HG03025 (cell line): ENCODE measurements at regions not wholly inside any gene's neighbourhood (a gene's known extent, or its start where the extent isn't known, plus 50 kb on each side); places are given as distances from the start of the nearest gene placed in this dataset.
"Not testable (repeated sequence)": the region's sequence is repeated elsewhere in the genome, so short reads cannot be mapped to it uniquely, and the experiment has no call there.

Source experiments
- ATAC-seq: cut with Tn5 transposase; IDR thresholded peaks from one replicate; pipeline ENCODE4 v1.9.1; 2021; ENCODE audit warnings: mild to moderate bottlenecking, moderate library complexity; ENCODE audit not compliant: unreplicated experiment, low FRiP score

- no peak for ATAC-seq
Measured at GRCh38 chr10:29702273-29703164, 67.7 kb upstream of the SVIL start.

DNA sequence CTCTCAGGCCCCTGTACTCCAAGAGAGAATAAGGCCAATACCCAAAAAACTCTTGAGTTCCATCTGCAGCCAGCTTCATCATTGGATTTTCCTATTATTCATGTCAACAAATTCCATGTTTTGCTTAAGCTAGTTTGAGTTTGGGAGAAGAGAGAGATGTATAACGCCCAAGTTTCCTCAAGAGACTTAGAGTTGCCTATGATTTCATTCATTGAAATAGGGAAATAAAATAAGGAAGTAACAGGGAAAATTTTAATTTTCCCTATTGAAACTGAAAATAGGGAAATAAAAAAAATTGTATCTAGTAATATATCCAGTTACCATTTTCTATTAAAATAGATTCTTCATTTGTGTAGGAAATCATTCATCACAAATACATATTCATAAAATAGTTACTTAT lies 66.5 kb upstream of the SVIL start:
- ATAC-seq, result no peak

GRCh38 chr10:29699621-29700020 lies 64.8 kb upstream of the SVIL start:
- ATAC-seq, result no peak

DNA sequence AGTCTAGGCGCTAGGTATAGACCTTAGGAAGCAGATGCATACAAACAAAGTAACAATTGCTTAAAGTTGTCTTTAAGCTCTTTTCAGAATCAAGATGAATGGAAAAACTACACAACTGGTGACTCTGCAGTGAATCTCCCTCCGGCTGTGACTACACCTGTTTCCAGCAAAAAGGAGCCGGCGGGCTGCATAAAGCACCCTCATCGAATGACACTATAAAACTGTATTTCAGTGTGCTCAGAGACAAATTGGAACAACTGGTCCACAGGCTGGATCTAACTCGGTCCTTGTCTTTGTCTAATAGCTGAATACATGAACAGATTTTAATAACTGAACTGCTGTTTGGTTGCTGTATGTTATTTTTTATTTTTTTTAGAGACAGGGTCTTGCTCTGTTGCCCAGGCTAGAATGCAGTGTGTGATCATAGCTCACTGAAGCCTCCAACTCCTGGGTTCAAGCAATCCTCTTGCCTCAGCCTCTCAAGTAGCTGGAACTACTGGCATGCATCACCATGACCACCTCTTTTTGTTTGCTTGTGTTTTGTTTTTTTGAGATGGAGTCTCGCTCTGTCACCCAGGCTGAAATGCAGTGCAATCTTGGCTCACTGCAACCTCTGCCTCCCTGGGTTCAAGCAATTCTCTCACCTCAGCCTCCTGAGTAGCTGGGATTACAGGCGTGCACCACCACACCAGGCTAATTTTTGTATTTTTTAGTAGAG lies 64.2 kb upstream of the SVIL start:
- no peak for ATAC-seq

GRCh38 chr10:29696581-29696980 lies 61.8 kb upstream of the SVIL start:
- ATAC-seq, result not testable (repeated sequence)

- ATAC-seq, result no peak
Measured at GRCh38 chr10:29694121-29694520, 59.4 kb upstream of the SVIL start.

GRCh38 chr10:29692121-29692539 lies 57.4 kb upstream of the SVIL start:
- ATAC-seq, result no peak

GRCh38 chr10:29691564-29692072 lies 56.8 kb upstream of the SVIL start:
- ATAC-seq, result no peak

DNA sequence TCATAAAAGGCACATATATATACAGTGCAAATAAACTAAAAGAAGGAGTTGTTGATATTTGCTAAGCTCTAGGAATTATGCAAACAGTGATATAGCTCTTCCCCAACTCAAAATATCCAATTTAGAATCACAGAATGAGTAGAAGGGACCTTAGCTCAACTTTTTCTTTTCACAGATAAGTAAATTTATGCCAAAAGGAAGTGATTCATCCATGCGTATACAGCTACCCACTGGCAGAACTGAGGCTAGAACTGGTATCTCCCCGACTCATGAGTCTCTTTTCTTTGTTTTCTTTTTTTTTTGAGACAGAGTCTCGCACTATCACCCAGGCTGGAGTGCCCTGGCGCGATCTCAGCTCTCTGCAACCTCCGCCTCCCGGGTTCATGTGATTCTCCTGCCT lies 54.2 kb upstream of the SVIL start:
- no peak for ATAC-seq

GRCh38 chr10:29688230-29688661 lies 53.5 kb upstream of the SVIL start:
- ATAC-seq, result no peak

DNA sequence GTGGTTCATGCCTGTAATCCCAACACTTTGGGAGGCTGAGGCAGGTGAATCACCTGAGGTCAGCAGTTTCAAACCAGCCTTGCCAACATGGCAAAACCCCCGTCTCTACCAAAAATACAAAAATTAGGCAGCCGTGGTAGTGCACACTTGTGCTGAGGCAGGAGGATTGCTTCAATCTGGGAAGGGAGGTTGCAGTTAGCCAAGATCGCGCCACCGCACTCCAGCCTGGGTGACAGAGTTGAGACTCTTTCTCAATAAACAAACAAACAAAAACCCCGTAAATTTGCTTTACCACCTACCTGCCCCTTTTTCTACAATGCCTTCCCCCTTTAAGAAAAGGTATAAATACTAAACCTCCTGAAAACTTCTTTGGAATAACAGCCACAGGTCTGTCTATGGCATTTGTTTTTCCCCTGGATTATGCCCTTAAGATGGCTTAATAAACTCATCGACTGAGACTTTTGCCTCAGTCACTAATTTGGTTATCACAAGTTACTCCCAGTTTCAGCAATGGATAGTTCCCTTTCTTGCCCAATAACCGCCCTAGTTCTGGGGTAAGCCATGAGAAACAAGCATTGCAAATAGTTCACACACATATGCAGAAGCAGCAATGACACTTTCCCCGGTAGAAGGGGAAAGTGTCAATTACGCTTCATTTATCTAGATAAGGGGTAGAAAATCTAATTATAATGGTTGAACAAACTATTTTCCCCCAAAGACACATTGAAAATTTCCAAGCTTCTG lies 52.8 kb upstream of the SVIL start:
- no peak for ATAC-seq

DNA sequence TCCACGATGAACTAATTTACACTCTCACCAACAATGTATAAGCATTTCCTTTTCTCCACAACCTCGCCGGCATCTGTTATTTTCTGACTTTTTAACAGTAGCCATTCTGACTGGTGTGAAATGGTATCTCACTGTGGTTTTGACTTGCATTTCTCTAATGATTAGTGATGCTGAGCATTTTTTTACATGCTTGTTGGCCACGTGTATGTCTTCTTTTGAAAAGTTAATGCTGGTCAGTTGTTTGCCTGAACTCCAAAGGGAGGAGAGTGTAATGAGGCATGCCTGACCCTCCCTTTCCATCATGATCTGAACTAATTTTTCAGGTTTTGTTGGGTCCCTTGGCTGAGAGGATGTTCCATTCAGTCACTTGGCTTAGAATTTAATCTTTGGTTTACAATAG lies 50.7 kb upstream of the SVIL start:
- no peak for ATAC-seq
